ENCODE measurements at regions not wholly inside any gene's neighbourhood (a gene's known extent, or its start where the extent isn't known, plus 50 kb on each side); places are given as distances from the start of the nearest gene placed in this dataset.

DNA sequence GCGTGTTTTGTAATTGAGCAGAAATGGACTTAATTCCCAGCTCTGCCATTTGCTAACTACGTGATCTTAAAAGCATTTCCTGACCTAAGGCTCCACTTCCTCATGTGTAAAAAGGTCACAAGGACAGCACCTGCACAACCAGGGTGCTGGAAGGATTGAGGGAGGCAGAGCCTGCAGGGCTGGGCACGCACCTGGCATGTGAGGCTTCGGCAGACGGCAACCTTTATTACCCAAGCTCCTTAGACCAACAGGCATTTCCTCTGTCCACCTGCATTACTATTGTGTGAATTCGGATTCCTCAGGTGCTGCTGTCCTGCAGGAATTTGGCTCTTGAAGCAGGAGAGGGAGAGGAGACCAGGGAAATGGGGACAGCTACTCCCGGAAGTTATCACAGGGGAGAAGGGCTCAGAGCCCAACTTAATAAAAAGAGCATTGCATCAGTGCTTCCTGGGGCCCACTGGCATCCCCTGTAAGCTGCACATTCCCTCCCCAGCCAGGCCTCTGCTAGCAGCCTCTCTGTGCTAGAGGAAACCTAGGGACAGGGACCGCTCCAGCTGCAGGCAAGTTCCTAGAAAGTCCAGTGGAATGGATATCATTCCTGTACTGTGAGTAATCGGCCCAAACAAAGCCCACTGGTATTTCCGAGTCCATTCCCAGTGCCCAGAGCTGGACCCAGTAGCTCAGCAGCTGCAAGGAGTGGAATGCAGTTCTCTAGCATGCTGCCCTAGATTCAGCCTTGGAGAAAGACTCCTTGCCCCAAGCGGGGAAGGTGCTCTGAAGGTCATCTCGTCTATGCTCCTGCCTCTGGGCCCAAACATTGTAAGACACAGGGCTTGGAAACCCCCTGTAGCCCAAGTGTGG is 157.1 kb upstream of the CCND2 start:
- TF ChIP-seq JUN (IDR thresholded peaks at IDR 0.05; ENCODE audit: borderline replicate concordance, insufficient read depth, insufficient read length, low read depth): no peak
- TF ChIP-seq POLR2A (IDR thresholded peaks at IDR 0.05; ENCODE audit: low read depth, low read length): no peak

Measured in endothelial cell of umbilical vein (primary cell).